Neural crest cell (in vitro differentiated cells): ENCODE measurements at regions not wholly inside any gene's neighbourhood (a gene's known extent, or its start where the extent isn't known, plus 50 kb on each side); places are given as distances from the start of the nearest gene placed in this dataset.

Experiments used
- DNase-seq: peaks from one replicate; pipeline ENCODE4 v3.0.0; 2021; ENCODE audit warnings: low read depth, mixed read lengths, low spot score
- H3K27ac Mint-ChIP-seq: one replicate; pipeline ENCODE4 v1.8.0; 2021; ENCODE audit warnings: mild to moderate bottlenecking, mixed read lengths; ENCODE audit not compliant: unreplicated experiment
- H3K27me3 Mint-ChIP-seq: 2 replicates; pipeline ENCODE4 v1.8.0; 2021; ENCODE audit warnings: low read depth, mild to moderate bottlenecking, mixed read lengths
- H3K36me3 Mint-ChIP-seq: 2 replicates; pipeline ENCODE4 v1.8.0; 2021; ENCODE audit warnings: low read depth, mild to moderate bottlenecking, mixed read lengths
- H3K4me1 Mint-ChIP-seq: 2 replicates; pipeline ENCODE4 v1.8.0; 2021; ENCODE audit warnings: mixed read lengths
- H3K4me3 Mint-ChIP-seq: one replicate; pipeline ENCODE4 v1.8.0; 2021; ENCODE audit warnings: mild to moderate bottlenecking, mixed read lengths
- H3K9me3 Mint-ChIP-seq: 2 replicates; pipeline ENCODE4 v1.8.0; 2021; ENCODE audit warnings: mixed read lengths
- TF ChIP-seq, protein P1 (sequence below): fragments of 200-600 bp; sonication (generic); conservative IDR thresholded peaks from 2 replicates; pipeline ENCODE4 v1.5.0; 2021; ENCODE audit warnings: antibody characterized with exemption, mild to moderate bottlenecking

GRCh38 chr13:70424928-70425327, 316.7 kb upstream of the KLHL1 start:
- Mint-ChIP-seq H3K4me3 (no peak overlapping the region), H3K27ac (no peak overlapping the region), H3K36me3 (no peaks in the 10 kb centered on the region), H3K9me3 (no peaks in the 10 kb centered on the region), H3K4me1 (no peaks in the 10 kb centered on the region), H3K27me3 (no peaks in the 10 kb centered on the region)
- DNase-seq, result no peak
- TF ChIP-seq, protein P1, sequence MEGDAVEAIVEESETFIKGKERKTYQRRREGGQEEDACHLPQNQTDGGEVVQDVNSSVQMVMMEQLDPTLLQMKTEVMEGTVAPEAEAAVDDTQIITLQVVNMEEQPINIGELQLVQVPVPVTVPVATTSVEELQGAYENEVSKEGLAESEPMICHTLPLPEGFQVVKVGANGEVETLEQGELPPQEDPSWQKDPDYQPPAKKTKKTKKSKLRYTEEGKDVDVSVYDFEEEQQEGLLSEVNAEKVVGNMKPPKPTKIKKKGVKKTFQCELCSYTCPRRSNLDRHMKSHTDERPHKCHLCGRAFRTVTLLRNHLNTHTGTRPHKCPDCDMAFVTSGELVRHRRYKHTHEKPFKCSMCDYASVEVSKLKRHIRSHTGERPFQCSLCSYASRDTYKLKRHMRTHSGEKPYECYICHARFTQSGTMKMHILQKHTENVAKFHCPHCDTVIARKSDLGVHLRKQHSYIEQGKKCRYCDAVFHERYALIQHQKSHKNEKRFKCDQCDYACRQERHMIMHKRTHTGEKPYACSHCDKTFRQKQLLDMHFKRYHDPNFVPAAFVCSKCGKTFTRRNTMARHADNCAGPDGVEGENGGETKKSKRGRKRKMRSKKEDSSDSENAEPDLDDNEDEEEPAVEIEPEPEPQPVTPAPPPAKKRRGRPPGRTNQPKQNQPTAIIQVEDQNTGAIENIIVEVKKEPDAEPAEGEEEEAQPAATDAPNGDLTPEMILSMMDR, result no peak

DNA sequence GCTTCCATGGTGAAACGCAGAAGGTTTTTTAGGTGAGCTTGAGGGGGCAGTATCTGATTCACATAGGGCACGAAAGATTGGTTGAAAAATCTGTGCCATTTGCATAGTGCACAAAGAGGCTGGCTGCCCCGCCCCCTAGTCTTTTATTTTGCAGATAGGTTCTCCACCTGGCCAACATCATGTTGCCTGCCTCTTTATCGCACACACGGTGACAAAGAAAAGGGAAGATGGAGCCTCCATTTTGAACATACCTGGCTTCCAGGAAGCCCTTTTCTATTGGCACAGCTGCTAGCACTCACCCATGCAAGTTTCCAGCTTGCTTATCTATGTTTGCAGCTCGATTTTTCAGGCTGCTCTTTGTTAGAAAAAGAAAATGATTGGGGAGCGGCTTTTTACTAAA, 316.2 kb upstream of the KLHL1 start:
- no peak overlapping the region for H3K27ac Mint-ChIP-seq
- no peaks in the 10 kb centered on the region for H3K4me1 Mint-ChIP-seq
- no peaks in the 10 kb centered on the region for H3K27me3 Mint-ChIP-seq
- no peaks in the 10 kb centered on the region for H3K36me3 Mint-ChIP-seq
- H3K4me3 Mint-ChIP-seq, result no peak overlapping the region
- no peak for DNase-seq
- no peaks in the 10 kb centered on the region for H3K9me3 Mint-ChIP-seq
- TF ChIP-seq, protein P1, result no peak

GRCh38 chr13:70415136-70415535, 306.9 kb upstream of the KLHL1 start:
- Mint-ChIP-seq H3K27me3 (no peaks in the 10 kb centered on the region), H3K4me1 (no peaks in the 10 kb centered on the region), H3K36me3 (no peaks in the 10 kb centered on the region), H3K27ac (no peak overlapping the region), H3K9me3 (no peaks in the 10 kb centered on the region), H3K4me3 (no peak overlapping the region)
- TF ChIP-seq, protein P1, result no peak
- DNase-seq, result no peak

GRCh38 chr13:70408865-70409264, 300.6 kb upstream of the KLHL1 start:
- no peak for DNase-seq
- Mint-ChIP-seq H3K36me3 (no peaks in the 10 kb centered on the region), H3K27ac (no peak overlapping the region), H3K4me3 (no peak overlapping the region), H3K9me3 (no peaks in the 10 kb centered on the region), H3K4me1 (no peaks in the 10 kb centered on the region), H3K27me3 (no peaks in the 10 kb centered on the region)
- TF ChIP-seq, protein P1, result no peak

- TF ChIP-seq, protein P1, result no peak
- H3K4me1 Mint-ChIP-seq, result no peaks in the 10 kb centered on the region
- H3K4me3 Mint-ChIP-seq, result no peak overlapping the region
- no peak for DNase-seq
- H3K27ac Mint-ChIP-seq, result no peak overlapping the region
- H3K36me3 Mint-ChIP-seq, result no peaks in the 10 kb centered on the region
- no peaks in the 10 kb centered on the region for H3K9me3 Mint-ChIP-seq
- no peaks in the 10 kb centered on the region for H3K27me3 Mint-ChIP-seq
Observed at GRCh38 chr13:70407486-70407885, 299.2 kb upstream of the KLHL1 start.

DNA sequence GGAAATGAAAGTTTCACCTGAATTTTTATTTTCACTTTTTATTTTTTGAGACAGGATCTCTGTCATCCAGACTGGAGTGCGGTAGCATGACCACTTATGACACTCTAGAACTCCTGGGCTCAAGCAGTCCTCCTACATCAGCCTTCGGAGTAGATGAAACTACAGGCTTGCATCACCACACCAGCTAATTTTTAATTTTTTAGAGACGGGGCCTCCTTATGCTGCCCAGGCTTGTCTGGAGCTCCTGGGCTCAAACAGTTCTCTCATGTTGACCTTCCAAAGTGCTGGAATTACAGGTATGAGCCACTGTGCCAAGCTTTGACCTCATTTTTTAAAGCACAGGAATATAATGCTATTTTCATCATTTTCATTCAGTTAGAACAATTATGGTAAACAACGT, 297.0 kb upstream of the KLHL1 start:
- Mint-ChIP-seq H3K36me3 (no peaks in the 10 kb centered on the region), H3K9me3 (no peaks in the 10 kb centered on the region), H3K4me1 (no peaks in the 10 kb centered on the region), H3K27ac (no peak overlapping the region), H3K4me3 (no peak overlapping the region), H3K27me3 (no peaks in the 10 kb centered on the region)
- TF ChIP-seq, protein P1, result no peak
- DNase-seq, result no peak
